Fibroblast of gingiva (primary cell): ENCODE measurements at regions not wholly inside any gene's neighbourhood (a gene's known extent, or its start where the extent isn't known, plus 50 kb on each side); places are given as distances from the start of the nearest gene placed in this dataset.
"Not testable (repeated sequence)": the region's sequence is repeated elsewhere in the genome, so short reads cannot be mapped to it uniquely, and the experiment has no call there.

Experiments
- DNase-seq: peaks from one replicate; pipeline ENCODE4 v3.0.0-alpha.2; 2011; ENCODE audit warnings: low read depth

GRCh38 chr4:117014236-117014635, 71.1 kb downstream of the TRAM1L1 start:
- DNase-seq: no peak

GRCh38 chr4:117010671-117011070, 74.7 kb downstream of the TRAM1L1 start:
- no peak for DNase-seq

DNA sequence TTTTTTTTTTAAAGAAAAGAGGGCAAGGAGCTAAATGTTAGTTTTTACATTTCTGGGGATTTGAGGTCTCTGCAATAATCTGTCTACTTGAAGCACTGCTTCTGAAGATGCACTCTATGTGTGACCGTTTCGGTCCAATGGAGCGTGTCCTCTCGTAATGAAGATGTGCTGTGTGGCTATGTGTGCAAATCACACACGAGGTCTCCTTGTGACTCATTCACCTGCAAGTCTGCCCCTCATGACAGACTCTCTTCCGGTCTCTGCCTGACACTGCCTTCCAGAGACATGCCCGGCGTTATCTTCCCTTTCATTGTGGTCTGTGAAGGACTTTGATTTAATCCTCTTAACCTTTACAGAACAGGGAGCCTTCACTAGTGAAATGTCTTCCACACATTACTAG, 84.3 kb downstream of the TRAM1L1 start:
- DNase-seq: no peak

- no peak for DNase-seq
These were observed 102.7 kb downstream of the TRAM1L1 start for GRCh38 chr4:116982656-116983055.

DNA sequence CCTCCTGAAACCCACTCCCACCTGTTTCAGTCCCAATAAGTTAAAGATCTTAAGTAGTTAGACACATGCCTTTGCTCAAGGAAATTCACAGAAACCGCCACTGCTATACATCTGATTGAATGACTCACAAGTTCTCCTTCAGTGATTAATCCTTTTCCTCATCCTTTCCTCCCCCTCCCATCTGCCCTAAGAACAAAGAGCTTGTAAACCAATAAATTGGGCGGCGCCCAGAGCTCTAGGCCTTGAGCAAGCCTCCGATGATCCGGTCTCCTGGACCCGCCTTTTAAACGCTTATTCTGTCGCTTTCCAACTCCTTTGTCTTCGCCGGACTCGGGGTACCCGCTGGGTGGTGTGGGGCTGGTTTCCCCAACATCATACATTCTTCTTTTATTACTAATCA, 104.9 kb downstream of the TRAM1L1 start:
- DNase-seq: not testable (repeated sequence)

DNA sequence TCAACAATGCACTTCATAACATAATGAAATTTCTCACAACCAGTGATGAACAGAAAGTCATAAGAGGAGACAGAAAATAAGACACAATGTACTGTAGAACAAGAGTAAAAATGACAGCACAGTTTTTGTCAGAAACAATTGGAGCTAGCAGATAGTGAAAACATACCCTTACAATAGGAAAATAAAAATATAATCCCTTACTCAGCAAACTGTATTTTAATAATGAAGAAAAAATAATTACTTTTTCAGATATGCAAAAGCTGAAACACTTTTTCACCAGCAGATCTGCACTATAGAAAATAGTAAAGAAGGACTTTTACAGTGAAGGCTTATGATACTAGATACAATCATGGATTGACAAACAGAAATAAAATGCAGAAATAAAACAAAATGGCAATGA, 126.3 kb downstream of the TRAM1L1 start:
- DNase-seq: no peak

- no peak for DNase-seq
These were observed 131.4 kb downstream of the TRAM1L1 start for GRCh38 chr4:116953947-116954346.

DNA sequence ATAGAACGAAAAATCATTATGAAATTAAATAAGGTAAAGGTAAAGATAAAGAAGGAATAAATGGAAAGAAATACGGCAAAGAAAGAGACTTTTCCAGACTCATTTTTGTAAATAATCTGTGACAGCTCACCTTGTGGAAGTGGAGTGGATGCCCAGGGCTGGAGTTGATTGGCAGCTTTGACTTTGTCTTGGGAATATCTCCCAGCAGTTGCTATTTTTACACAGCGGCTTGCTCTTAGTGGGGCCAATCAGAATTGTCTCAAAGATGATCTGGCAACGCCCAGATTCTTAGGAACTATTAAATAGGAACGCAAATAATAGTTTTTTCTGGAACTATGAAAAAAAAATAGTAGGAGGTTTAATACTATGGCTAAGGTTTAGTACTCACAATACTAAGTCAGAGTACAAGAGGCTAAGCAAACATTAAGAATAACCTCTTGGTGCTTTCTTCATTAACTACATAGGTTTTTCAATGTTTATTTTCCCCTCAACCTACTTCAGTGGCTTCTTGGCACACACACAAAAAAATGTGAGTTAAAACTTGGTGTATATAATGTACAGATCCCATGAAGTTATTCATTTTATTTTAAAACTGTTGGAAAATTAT, 132.7 kb downstream of the TRAM1L1 start:
- no peak for DNase-seq

- DNase-seq: no peak
These were observed 135.5 kb downstream of the TRAM1L1 start for GRCh38 chr4:116949856-116950255.

- DNase-seq: no peak
These were observed 143.1 kb downstream of the TRAM1L1 start for GRCh38 chr4:116942315-116942714.

DNA sequence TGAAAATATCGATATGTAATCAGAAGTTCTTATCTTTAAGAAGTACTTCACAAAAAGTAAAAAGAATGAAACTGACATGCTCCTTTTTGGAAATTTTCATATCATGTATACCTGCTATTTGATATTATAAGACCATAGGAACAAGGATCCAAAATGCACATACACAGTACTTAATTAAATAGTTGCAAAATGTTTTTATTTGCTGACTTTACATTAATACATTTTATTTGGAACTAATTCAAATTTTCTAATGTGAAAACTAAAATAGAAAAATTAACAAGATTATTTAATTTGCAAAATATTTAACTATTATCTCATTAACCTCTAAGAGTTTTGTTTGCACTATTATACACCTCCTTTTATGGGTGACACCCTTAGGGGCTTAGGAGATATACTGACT, 155.0 kb downstream of the TRAM1L1 start:
- no peak for DNase-seq

DNA sequence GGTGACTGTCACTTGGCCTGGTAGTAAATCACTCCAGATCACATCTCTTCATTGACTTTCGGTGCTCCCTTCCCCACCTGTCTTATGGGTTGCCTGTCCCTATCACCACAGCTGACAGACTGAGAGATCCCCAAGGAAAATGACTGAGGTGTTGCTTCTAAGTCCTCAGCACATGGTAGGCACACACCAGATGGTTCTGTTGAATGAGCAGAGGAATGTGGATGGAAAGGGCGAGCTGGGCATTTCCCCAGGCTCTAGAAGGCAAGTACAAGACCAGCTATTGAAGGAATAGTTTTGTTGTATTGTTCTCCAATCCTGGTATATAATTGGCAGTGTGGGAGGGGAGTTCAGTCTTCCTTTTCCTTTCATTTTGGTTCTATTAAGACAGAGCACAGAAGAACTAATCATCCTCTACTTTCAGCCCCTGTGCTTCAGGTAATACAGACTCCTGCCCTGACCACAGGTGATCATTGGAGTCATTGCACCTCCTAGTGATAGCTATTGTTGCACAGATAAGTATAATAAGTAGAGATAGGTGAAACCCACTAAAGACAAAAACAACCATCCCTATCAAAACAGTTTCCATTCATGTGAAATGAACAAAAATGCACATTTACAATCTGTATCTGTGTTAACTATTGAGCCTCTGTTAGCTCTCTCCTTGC, 158.6 kb downstream of the TRAM1L1 start:
- DNase-seq: no peak

- DNase-seq: no peak
These were observed 159.4 kb downstream of the TRAM1L1 start for GRCh38 chr4:116925900-116926457.

- no peak for DNase-seq
These were observed 162.0 kb downstream of the TRAM1L1 start for GRCh38 chr4:116923389-116923788.

- DNase-seq: no peak
These were observed 171.9 kb downstream of the TRAM1L1 start for GRCh38 chr4:116913451-116913850.

- no peak for DNase-seq
These were observed 178.6 kb downstream of the TRAM1L1 start for GRCh38 chr4:116906758-116907157.

- no peak for DNase-seq
These were observed 185.8 kb downstream of the TRAM1L1 start for GRCh38 chr4:116899561-116899960.

- no peak for DNase-seq
These were observed 199.8 kb downstream of the TRAM1L1 start for GRCh38 chr4:116885579-116885978.

DNA sequence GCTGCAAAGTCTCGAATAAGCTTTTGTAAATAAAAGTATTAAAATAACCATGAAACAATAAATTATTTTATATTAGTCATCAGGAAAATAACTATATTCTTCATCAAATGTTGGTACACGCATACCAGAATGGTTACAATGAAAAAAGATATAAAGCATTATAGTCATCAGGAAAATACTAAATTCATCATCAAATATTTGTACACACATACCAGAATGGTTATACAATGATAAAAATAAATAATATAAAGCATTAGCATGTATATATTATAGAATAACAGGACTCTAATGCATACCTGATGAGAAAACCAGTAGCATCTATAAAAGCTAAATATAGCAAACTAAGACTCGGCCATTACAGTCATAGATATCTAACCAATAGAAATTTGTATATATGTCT, 202.9 kb downstream of the TRAM1L1 start:
- DNase-seq: no peak

GRCh38 chr4:116881077-116881476, 204.3 kb downstream of the TRAM1L1 start:
- no peak for DNase-seq

DNA sequence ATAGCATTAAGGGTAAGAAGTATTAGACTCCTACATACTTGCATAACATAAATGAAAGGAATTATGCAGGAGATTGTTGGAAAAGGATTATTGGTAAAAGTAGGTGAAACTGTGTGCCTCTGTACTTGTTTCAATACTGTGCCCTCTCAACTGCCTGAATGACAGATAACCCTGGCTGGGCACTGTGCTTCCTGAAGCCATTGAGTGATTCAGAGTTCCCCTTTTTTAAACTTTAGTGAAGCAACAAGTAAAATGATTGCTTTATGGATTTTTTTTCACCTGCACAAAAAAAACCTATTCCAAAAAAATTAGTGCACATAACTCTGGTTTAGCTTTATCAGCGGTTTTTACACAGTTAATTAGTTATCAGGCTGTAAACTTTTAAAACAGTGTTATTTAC, 204.8 kb downstream of the TRAM1L1 start:
- no peak for DNase-seq

DNA sequence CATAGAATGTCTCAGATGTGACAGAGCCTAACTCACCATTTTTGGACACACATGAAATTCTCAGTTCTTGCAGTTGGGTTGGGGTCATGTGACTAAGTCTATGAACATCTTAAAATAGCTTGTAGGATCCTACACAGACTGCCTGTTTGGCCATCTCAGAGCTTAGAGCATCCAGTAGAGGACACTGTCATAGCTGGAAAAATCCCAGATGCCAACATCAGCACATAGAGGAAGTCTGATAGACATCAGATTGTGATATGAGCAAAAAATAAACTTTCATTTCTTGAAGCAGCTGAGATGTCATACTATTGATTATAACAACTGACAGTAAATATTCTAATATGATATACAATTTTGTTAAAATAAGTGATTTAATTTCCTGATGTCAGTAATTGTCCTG, 207.1 kb downstream of the TRAM1L1 start:
- DNase-seq: no peak

DNA sequence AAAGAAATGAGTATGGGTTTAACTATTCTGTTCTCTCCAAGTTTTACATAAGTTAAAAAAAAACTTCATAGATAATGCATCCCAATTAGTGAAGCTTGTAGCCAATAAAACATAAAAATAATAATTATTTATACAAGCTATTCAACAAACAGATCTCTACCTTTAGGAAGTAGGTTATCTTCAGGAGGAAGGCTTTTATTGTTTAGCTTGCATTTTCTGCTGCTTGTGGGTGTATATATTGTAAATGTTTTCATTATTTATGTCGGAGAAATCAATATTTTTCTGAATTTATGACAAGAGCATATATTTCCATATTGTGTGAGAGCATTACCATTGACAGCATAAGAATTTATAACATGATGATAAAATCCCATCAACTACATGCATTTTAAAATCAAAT, 208.3 kb downstream of the TRAM1L1 start:
- DNase-seq: no peak

GRCh38 chr4:116872941-116873340, 212.4 kb downstream of the TRAM1L1 start:
- no peak for DNase-seq
